Stimulated activated CD4-positive, alpha-beta T cell treated with anti-CD3 and anti-CD28 coated beads, Interleukin-15, amount 100 ng/mL, for 48 hours (primary cell): ENCODE measurements at regions not wholly inside any gene's neighbourhood (a gene's known extent, or its start where the extent isn't known, plus 50 kb on each side); places are given as distances from the start of the nearest gene placed in this dataset.

ENCODE experiments used
- DNase-seq, 2 donors: peaks; one replicate each; pipeline ENCODE4 v3.0.0-alpha.2; 2020; ENCODE audit warnings: low read depth in 2 of 2

DNA sequence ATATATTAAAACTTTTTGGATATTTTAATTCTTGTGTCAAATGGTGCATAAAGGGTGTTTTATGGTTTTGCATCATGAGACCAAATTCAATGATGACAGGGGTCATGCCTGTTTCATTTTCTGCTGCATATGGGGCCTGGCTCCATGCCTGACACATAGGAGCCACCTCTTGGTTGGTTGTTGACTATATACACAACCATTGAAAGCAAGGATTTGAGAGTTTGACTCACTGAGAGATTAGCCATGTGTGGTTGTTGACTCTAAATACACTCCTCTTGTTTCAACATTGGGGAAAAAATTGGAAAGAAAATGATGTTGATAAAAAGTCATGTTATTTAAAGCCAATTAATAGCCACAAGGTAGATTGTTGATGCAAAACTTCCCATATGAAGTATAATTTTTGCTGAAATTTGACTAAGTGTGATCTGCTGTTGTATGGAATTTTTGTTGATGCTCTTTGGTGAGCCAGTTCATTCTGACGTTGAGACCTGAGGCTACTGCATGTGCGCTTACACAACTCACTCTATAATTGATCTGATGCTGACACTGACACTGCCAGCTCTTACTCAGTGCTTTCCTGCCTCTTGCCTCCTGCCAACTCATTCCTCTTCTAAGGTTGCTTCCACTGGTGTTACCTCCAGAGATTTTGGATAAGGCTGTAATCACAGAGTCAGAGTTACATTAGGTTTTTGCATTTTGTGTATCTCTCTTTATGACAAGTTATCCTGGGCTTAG, 446.2 kb upstream of the SLC14A2 start:
- no peak for DNase-seq

DNA sequence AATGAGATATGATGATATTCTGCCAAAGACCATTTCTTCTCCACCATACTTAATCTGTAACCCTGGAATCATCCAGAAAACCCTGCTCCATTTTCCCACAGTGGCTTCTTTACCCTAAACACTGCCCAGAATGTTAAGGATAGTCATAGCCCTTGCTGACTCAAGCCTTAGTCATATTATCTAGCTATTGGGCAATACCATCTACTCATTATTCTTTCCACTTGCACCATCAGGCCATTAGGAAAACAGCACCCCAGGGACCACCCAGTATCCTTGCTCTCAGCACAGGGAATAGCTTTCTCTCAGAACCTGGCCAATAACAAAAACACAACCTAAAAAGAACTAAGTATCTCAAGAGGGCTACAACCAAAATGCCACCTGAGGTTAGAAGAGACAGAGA, 445.7 kb upstream of the SLC14A2 start:
- DNase-seq = no peak

DNA sequence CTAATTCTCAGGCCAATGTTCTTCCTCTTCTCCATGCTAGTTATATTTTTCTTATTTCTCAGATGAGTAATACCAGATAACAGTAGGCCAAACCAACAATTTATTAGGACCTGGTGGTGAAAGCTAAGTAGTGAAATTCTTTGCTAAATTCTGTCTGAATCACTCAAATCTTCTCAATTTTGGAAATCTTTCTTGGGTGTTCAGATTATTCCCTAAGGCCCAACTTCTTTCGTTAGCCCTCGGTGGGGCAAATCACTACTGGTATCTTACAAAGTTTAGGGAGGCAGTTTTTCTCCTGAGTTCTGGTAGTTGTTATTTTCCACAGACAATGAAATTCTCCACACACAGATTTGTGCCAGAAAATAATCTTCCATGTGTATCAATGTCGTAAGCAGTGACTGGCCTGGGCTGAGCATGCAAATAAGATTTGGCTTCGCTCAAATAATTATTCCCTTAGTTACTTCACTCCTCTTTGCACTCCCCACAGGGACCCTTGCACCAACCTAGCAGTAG, 443.5 kb upstream of the SLC14A2 start:
- no peak for DNase-seq

DNA sequence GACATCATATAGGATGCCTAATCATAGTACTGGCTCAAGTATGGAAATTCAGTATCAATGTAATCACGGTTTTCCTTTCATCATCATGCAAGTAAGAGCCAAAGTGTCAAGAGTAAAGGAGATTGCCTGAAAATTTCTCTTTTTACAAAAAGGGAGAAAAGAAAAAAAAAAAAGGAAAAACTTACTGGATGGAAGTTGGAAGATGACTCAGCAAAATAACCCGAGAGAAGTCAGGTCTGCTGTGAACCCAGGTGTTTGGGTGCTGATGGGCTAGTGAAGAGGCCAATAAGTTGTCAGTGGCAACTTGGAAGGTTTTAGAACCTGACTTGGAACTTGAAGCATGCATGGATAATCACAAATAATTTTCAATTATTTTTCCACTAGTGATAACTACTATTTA, 441.9 kb upstream of the SLC14A2 start:
- DNase-seq = no peak

DNA sequence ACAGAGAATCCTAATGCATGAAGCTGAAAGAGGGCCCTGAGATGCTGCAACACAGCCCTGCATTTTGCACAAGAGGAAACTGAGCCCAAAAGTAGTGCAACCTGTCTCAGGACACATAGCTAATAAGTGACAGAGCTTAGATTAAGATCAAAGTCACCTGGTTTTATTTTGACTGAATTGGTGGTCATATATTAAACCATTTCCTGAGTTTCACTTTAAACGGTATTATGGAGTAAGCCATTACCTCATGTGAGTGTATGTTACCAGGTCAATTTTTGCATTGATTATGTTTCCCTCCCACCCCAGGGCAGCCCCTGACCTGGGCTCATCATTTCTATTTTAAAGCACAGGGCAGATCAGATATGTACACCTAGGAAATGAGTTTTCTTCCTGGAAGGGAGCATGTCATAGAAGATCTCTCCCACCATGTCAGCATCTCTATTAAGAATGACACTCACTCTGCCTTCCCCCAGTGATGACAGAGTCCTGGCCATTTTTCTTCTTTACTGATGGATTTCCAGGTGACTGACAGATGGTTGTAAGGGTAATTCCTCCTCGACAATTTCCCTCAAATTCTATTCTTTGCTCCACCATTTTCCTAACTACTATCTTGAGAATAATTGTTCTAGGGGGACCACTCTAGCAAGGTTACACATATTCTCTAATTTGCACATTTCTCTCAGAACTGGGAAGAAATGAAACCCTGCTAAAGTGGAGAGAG, 441.3 kb upstream of the SLC14A2 start:
- DNase-seq = no peak

DNA sequence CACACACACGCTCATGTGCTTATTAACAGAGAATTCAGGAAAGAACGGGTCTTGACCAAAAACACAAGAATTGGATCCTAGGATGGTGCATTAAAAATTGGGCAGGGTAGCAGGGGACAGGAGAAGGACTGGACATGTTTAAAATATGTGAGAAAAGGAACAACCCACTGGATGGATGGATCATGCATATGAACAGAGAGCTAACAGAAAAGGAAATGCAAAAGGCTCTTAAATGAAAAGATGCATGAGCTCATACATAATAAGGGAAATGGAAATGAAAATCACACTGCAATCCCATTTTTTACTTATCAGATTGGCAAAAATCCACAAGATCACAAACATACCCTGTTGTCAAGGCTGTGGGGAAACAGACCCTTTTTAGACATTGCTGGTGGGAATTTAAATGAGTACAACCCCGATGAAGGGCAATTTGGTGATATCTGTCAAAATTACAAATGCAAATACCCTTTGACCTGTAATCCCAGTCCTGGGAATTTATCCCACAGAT, 440.6 kb upstream of the SLC14A2 start:
- no peak for DNase-seq

DNA sequence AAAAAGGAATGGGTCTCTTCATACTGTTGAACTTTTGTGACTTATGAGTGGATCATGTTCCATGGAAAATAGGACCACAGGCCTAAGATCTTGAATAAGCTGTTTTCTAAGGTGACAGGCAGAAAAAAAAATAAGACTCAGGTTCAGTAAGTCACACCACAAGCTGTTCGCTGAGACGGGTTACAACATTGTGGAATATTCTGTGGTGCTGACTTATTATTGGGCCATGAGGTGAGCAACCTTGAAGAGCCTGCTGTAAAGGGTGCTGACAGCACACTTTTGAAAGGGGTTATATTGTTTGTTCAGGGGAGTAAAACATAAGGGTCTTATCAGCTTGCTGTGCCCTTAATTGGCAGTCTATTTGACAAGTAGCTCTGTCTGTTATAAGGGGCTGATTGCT, 439.8 kb upstream of the SLC14A2 start:
- DNase-seq = no peak

DNA sequence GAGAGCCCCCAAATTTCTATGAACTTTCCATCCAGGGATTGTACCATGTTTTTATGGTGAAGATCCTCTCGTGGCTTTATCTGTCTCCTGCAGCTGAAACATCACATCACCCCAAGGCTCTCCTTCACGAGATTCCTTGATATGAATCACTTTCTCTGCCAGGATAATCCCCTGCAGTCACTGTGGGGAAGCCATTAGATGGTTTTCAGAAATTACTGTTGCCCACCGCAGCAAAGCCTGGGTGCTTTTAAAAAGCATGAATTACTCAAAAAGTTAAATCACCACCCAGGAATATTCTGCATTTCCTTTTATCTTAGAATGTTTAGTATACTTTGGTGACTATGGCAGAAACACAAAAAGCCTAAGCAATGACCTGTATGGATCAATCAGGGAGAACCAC, 428.4 kb upstream of the SLC14A2 start:
- DNase-seq = no peak

DNA sequence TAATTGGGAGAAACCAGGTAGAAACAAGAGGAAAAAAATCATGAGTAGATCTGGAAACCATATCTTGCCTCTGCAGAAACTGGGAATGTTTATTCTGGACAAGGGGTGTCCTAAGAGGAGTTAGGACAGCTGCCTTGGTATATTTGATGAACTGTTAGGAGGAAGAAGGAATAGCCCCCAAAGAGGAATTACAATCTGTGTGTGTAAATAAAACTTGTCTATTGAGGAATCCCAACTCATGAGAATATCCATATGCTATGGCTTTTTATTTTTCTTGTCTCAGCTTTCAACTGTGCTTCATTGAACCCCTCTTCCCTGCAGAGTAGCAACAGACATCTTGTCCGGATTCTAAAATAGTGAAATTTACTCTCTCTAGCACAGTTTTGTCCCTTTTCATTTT, 423.5 kb upstream of the SLC14A2 start:
- no peak for DNase-seq

DNA sequence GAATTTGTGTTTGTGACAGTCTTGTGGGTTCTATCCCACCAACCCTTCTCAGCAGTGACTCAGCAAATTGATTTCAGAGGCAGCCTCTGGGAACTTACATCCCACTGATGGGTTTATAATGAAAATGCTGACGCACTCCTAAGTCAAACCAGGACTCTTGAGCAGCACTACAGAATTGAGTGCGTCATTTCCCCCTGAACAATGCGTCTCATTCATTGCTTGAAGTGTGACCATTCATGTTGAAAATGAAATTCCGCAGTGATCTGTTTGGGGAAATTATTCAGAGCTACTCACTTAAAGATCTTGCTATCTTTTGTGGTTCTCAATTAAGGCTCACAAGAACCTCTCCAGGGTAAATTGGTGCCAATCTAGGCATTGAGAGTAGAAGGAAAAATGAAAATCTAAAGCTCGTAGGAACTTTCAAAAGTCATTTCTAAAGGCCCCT, 417.7 kb upstream of the SLC14A2 start:
- DNase-seq = peak in 1 of 2 donors; percentile 4

DNA sequence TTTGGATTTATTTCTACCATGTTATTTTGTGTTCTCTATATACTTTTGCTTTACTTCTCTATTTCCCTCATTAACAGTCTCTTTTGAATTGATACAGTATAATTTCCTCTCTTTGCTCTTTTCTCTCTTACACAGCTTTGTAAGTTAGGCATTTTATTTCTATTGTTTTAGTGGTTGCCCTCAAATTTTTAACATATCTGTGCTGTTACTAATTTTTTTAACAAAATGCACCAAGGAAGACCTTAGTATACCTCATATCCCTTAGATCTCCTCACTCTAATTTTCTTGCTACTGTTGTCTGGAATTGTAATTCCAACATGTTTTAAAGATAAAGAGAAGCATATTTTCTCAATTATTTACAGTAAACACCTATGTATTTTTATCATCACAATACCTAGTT, 416.8 kb upstream of the SLC14A2 start:
- DNase-seq = no peak

DNA sequence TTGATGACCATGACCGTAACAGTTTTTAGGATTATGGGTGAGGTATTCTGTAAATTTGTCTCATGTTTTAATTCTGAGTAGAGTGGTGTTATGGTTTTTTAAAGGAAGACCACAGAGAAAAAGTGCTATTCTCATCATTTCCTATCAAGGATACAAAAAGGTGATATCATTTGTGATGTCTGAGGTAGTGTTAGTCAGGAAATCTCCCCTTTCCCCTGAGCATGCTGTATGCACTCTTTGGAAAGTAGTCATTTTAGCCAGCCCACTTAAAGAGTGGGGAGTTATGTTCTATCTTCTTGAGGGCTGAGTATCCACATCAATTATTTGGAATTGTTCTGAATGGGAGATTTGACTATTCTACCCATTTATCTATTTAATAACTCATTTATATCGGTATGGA, 414.2 kb upstream of the SLC14A2 start:
- no peak for DNase-seq

DNA sequence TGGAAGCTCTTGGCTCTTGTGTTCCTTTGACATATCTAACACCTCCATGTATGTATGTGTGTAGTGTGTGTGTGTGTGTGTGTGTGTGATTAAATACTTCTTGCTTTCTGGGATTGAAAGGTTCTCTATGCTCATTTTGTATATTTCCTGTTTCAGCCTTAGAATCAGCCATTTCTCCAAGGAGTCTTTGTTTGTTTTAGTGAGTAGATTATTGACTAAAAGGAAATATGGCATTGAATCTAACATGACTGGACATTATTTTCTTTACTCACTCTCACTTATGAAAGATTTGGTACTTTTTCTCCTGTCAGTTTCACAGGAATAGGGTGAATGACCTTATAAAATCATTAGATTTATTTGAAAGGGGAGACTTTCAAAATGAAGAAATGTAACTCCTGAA, 413.8 kb upstream of the SLC14A2 start:
- DNase-seq = no peak

DNA sequence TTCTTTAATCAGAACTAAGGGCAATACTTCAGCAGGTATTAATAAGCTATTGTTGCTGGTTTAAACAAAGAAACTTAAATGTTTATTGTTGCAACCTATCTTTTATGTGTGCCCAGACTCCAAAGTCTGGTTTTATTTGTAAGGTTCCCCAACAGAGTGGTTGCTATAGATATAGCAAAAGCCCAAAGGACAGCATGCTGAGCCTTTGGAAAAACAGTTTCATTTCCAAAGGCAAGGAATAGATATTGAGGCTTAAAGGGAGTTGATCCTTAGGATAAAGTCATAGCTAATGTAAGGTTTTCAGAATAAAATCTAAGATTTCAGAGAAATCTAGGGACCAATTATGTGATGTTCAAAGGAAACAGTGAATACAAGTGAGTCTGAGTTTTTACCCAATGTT, 413.2 kb upstream of the SLC14A2 start:
- DNase-seq = no peak

DNA sequence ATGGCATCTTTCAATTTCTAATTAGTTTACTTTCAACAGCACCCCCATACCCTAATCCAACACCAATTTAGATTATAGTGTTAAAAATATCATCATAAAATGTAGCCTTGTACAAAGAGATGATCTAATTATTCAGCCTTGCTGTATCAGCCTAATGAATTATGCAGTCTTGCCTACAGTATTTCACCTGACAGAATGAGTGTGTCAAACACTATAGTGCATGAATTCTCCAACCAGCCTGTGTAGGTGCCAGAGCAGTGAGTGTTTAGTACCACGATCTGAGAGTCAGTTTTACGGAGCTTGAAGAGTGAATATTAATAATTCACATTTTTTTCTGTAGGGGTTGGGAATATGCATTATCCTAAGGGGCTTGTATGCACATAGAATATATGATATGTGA, 411.6 kb upstream of the SLC14A2 start:
- no peak for DNase-seq

DNA sequence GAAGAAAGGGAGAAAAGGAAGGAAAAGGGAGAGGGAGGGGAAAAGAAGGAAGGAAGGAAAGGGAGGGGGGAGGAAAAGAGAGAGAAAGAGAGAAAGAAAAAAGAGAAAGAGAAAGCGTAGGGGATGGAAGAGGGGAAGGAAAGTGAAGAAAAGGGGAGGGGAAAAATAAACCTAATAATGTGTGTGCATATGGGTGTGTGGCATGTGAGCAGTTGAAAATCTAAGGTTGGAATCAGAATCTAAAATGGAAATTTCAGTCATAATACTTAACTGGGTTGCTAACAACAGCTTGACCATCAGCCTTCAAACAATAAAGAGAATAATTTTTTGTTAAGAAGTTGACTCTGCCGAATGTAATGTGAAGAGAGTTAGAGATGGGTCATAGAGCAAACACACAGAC, 407.9 kb upstream of the SLC14A2 start:
- DNase-seq = no peak

DNA sequence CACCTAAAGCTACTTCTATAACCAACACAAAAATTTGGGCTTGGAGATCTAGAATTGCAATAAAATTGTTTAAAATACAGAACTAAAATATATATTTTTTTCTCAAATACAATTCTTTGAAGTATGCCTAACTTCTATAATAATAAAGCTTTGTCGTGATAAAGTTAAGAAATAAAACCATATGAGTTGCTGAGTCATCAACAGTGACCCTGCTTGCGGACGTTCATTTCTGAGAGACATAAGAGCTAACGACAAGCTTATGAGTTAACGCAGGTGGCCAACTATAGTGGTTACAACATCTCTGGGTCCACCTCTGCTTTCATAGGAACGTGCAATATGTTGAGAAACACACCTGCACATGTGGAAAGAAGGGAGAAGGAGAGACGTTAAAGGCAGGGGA, 407.1 kb upstream of the SLC14A2 start:
- DNase-seq = no peak

DNA sequence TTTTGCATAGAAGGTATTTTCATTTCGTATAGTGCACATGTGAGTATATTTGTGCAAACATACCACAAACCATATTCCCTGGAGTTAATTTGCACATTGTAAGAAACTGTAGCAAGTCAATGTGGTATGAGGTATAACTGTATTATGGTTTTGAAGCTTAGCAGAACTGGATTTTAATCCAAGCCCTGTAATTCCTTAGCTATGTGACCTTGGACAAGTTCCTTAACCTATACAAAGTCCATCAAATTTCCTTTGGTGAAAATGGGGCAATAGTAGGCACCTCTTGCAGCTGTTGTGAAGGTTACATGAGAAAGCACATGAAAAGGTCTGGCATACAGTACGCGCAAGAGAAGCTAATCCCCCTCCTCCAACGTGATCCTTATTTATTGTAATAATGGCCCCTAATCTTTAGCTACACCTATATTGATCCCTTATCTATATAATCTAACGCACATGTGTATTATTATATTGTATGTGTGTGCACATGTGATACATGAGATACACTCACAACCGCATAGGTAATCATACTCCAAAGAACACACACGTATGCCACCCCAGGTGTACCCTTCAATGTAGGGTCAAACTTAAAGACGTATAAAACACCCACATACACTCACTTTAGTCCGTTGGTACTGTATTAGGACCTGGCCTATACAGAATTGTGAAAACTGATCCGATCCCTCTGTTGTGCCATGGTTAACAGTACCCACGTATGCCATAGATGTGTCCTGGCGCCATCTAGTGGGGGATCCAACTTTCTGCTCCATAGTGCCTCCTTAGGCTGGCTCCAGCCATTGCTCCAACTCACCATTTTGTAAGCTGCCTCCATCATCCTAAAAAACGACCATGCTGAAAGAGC, 402.9 kb upstream of the SLC14A2 start:
- DNase-seq = peak; percentile 61 to 71

DNA sequence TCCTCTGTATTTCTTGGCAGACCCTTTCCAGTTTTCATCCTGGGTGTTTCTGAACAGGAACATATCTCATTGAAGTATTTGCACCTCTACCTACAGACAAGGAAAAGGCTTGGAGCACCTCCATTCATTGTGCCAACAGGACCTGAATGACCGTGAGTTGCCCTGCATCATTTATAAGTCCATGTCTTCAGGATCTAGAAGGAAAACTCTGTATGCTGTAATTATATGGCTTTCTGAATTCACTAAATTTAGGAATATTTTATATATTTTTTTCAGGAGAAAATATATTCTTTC, 402.3 kb upstream of the SLC14A2 start:
- no peak for DNase-seq

DNA sequence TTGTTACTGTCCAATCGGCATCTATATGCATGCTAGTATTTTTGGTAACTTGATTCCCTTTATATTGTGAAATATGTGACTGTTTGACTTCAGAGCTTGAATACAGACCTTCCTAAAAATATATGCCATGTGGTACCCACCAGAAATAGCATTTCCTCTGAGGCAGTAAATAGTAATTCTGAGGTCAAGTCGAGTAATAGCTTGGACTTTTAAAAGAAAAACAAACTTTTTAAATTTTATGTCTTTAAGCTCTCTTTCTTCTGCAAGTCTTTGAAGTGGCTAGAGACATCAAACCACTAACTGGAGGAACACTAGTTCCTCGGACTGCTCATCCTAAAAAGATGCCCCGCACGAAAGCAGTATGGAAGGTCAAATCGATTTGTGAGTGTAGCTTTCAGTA, 396.8 kb upstream of the SLC14A2 start:
- no peak for DNase-seq

DNA sequence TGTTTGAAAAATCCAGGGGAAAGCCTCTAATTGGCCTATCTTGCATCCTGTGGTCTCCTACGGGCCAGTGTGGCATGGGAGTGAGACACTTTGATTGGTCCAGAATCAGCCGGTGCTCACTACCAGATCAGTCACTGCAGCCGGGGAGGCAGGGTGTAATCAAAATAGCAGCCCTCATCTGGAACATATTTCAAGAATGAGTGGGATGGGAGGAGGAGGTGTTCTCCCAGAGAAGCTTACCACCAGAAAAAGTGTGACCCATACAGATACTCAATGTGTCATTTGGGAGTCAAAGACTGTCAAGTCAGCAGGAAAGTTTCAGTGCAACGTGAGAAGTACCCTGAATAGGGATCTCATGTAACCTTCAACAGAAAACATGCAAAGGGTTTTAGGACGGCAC, 393.9 kb upstream of the SLC14A2 start:
- no peak for DNase-seq

DNA sequence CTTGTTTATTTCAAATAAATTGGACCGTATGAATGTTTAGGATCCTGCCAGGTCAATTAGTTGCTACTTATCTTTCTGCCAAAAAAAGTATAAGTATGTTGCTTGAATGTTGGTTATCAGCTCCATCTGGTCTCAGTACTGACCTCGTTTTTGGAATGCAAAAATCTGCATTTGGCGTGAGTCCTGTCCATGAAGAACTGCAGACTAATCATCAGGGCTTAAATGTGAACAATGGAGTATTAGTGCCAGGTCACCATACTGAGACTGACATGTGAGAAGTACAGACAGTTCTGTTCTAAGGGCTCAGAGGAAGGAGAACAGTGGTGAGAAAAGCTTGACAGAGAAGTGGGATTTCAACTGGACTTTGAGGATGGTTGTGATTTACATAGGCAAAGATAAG, 393.1 kb upstream of the SLC14A2 start:
- no peak for DNase-seq
